Transverse colon (tissue), 4 donors: ENCODE measurements at regions not wholly inside any gene's neighbourhood (a gene's known extent, or its start where the extent isn't known, plus 50 kb on each side); places are given as distances from the start of the nearest gene placed in this dataset.

ENCODE experiments used
- DNase-seq: peaks from one replicate; pipeline ENCODE4 v3.0.0-alpha.2; 2019
- H3K27ac ChIP-seq, 4 donors: fragments of 200-600 bp; sonication (generic); 2 replicates each; pipeline ENCODE4 v1.5.1; 2016 to 2018; ENCODE audit warnings: inconsistent platforms in 4 of 4
- H3K27me3 ChIP-seq: fragments of 200-600 bp; sonication (generic); 2 replicates; pipeline ENCODE4 v1.5.1; 2017; ENCODE audit warnings: inconsistent platforms
- H3K36me3 ChIP-seq, 4 donors: fragments of 200-600 bp; sonication (generic); 2 replicates each; pipeline ENCODE4 v1.5.1; 2017 to 2019; ENCODE audit warnings: inconsistent platforms in 4 of 4
- H3K4me1 ChIP-seq, 4 donors: fragments of 200-600 bp; sonication (generic); 2 replicates each; pipeline ENCODE4 v1.5.1; 2017 to 2020; ENCODE audit warnings: inconsistent platforms in 4 of 4
- H3K4me3 ChIP-seq, 4 donors: fragments of 200-600 bp; sonication (generic); 1 replicate in 1 of 4; 2 replicates in 3 of 4; pipeline versions ENCODE4 v1.5.1 to v1.6.1; 2017 to 2019; ENCODE audit warnings: inconsistent platforms in 4 of 4
- H3K9me3 ChIP-seq, 2 donors: fragments of 200-600 bp; sonication (generic); 2 replicates each; pipeline ENCODE4 v1.5.1; 2017 to 2019; ENCODE audit warnings: inconsistent platforms in 2 of 2
- CTCF ChIP-seq, 5 experiments: fragments of 200-600 bp in 3 of 5; fragments of 450-650 bp in 2 of 5; sonication (generic) in 3 of 5; IDR thresholded peaks; 1 replicate in 2 of 5; 2 replicates in 3 of 5; pipeline ENCODE4 v1.5.1; 2016 to 2017; ENCODE audit warnings: antibody characterized with exemption in 5 of 5, inconsistent platforms in 3 of 5, mild to moderate bottlenecking in 2 of 5, moderate library complexity in 1 of 5
- EP300 ChIP-seq: sonication (generic); formaldehyde crosslinking; IDR thresholded peaks from one replicate; pipeline ENCODE4 v1.6.1; 2017; ENCODE audit warnings: antibody characterized with exemption, low read depth
- POLR2A ChIP-seq: fragments of 450-650 bp; IDR thresholded peaks from one replicate; pipeline ENCODE4 v1.6.1; 2016; ENCODE audit warnings: antibody characterized with exemption, mild to moderate bottlenecking, moderate library complexity
- POLR2AphosphoS5 ChIP-seq, 3 donors: sonication (generic); formaldehyde crosslinking; IDR thresholded peaks; one replicate each; pipeline ENCODE4 v1.6.1; 2016; ENCODE audit warnings: antibody characterized with exemption in 3 of 3
- WGBS, 2 donors: methylation state at CpG; one replicate each; pipeline ENCODE4 v1.1.5; 2018; ENCODE audit warnings: low coverage in 1 of 2; 5-methylcytosine and 5-hydroxymethylcytosine counted together
- in situ Hi-C, 4 donors: fragments of 200-750 bp; cut with MboI; loops; one replicate each; pipeline versions ENCODE4 v1.15.0 to v1.15.1; 2017; ENCODE audit warnings: low sequenced_read_pairs in 3 of 4, low pct_ligation_motif_present in 1 of 4, low pct_unique_long_range_greater_than_20kb in 1 of 4
- intact Hi-C: fragments of 100-400 bp; cut with DNase I; formaldehyde crosslinking; loops from one replicate; pipeline ENCODE4 v1.15.1; 2023; ENCODE audit warnings: low total_unique reads

DNA sequence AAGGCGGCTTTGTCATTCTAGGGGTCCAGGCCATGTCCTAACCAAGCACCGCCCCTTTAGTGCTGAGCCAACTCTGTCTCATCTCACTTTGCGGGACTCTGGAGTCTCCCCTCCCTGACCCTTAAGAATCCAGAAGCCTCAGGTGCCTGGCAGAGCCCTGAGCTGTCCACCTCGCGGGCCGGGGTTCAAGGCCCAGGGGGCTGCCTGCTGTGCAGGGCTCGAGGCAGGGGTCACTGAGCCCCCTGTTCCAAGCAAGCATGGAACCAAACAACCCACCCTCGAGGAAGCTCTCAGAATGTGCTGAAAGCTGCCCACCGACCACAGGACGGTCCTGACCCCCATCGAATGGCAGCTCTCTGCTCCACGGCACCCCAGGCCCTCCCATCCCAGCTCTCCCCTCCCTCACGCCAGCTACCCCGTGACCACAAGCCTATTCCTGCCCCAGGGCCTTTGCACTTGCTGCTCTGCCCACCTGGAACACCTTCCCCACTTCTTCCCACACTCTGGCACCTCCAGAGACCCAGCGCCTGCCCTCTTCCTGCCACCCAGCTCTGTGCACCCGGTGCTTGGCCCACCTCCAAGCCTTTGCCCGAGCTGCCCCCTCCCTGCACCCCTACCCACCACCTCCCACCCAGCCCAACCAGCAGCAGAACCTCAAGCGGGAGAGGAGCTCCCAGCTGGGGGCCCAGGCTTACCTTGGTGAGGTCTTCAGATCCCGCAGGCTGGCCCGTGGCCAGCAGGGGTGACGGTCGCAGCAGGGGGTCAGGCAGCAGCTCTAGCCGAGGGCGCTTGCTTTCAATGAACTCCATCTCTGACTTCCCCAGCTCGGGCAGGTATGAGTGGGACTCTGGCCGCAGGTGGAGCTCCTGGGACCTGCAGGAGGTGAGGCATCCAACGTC lies 84.3 kb downstream of the NCOR2 start:
- Histone ChIP-seq H3K4me3 (no peak overlapping the region), H3K27me3 (no peaks in the 10 kb centered on the region), H3K9me3 (no peaks in the 10 kb centered on the region), H3K27ac (no peak overlapping the region), H3K4me1 (peaks cover 15 to 27% (median 21%) of the 10 kb centered on the region in 4 donors), H3K36me3 (peaks cover 0 to under 1% (median 0%) of the 10 kb centered on the region in 4 donors)
- WGBS, 2 donors = 80 to 88% methylated on average over 1 to 21 of the region's 27 CpGs
- no peak for TF ChIP-seq CTCF (IDR thresholded peaks at IDR 0.05)
- no peak for TF ChIP-seq POLR2A
- no peak for TF ChIP-seq POLR2AphosphoS5 (IDR thresholded peaks at IDR 0.05)
- no peak for TF ChIP-seq EP300
- intact Hi-C loops = no loop called here
- no peak for DNase-seq
- in situ Hi-C loops = no loop called here

DNA sequence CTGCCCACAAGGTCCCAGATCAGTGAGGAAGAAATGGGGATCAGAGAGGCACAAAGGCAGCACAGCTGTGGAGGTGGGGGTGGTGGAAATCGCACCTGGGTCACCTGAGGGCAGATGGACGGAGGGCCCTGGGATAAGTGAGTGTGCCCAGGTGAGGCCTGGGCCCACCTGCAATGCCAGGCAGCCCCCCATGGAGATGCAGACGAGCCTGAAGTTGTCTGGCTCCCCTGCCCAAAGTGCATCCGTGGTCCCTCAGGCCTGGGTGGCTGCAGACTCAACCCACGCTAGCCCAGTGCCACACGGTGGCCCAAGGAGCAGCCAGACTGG lies 84.9 kb downstream of the NCOR2 start:
- H3K4me3 ChIP-seq = no peak overlapping the region
- 82% methylated on average over 6 of the region's 6 CpGs; no CpG with 5 or more reads in 1 of the 2 donors for WGBS, 2 donors
- H3K36me3 ChIP-seq = peaks cover 0 to 5% (median 0%) of the 10 kb centered on the region in 4 donors
- intact Hi-C loops (no loop called here), in situ Hi-C loops (no loop called here)
- H3K4me1 ChIP-seq = peaks cover 15 to 25% (median 20%) of the 10 kb centered on the region in 4 donors
- peak overlapping the region in 1 of 4 donors; percentile 68 for H3K27ac ChIP-seq
- no peaks in the 10 kb centered on the region for H3K27me3 ChIP-seq
- no peak for DNase-seq
- TF ChIP-seq POLR2A = no peak
- TF ChIP-seq CTCF (IDR thresholded peaks at IDR 0.05) = no peak
- no peak for TF ChIP-seq POLR2AphosphoS5 (IDR thresholded peaks at IDR 0.05)
- TF ChIP-seq EP300 = no peak
- H3K9me3 ChIP-seq = no peaks in the 10 kb centered on the region

DNA sequence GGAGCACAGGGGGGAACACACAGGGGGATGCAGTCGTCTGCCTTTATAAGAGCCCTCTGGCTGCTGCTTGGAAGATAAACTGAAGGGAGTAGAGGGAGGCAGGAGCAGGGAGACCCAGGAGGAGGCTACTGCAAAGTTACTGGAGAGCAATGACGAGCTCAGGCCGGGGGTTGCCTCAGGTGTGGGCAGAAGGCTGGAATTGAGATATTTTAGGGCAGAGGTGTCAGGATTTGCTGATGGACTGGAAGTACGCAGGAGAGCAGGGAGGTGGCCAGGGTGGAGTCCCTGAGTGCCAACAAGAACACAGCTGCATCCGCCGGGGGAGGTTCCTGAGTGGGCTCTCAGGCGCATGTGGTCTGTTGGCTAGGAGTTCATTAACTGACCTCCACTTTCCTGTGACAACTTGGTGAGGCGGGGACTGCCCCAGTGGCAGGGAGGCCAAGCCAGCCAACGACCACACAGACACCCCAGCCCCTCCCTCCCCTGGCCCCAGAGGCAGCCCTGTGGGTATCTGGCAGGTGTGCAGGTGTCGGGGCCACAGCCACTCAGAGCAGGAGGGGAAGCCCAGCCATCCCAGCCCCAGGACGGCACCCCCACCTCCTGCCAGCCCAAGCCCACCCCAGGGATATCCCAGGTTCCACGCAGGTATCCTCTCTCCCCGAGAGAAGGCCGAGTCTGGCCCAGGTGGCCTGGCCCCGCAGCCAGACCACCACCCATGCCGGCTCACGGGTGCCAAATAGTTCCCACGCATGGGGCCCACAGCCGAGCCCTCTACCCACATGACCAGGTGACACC lies 85.4 kb downstream of the NCOR2 start:
- intact Hi-C loops = no loop called here
- Histone ChIP-seq H3K4me3 (no peak overlapping the region), H3K9me3 (no peaks in the 10 kb centered on the region), H3K27me3 (no peaks in the 10 kb centered on the region), H3K4me1 (peaks cover 15 to 25% (median 17%) of the 10 kb centered on the region in 4 donors), H3K27ac (peak overlapping the region in 2 of 4 donors; percentile 68), H3K36me3 (peaks cover 0 to 5% (median 0%) of the 10 kb centered on the region in 4 donors)
- TF ChIP-seq POLR2A = no peak
- no peak for TF ChIP-seq POLR2AphosphoS5 (IDR thresholded peaks at IDR 0.05)
- no peak for TF ChIP-seq CTCF (IDR thresholded peaks at IDR 0.05)
- TF ChIP-seq EP300 = no peak
- peak; percentile 49 for DNase-seq
- WGBS, 2 donors = 87 to 100% methylated on average over 3 to 13 of the region's 19 CpGs
- in situ Hi-C loops = no loop called here

- no peak for DNase-seq
- peak overlapping the region; percentile 1 to 68 (median 67) for H3K27ac ChIP-seq
- 84 to 93% methylated on average over 3 to 17 of the region's 17 CpGs for WGBS, 2 donors
- H3K4me1 ChIP-seq = peaks cover 15 to 25% (median 17%) of the 10 kb centered on the region in 4 donors
- no peak overlapping the region for H3K4me3 ChIP-seq
- peaks cover 0 to 5% (median under 1%) of the 10 kb centered on the region in 4 donors for H3K36me3 ChIP-seq
- H3K27me3 ChIP-seq = no peaks in the 10 kb centered on the region
- TF ChIP-seq CTCF (IDR thresholded peaks at IDR 0.05) (no peak), POLR2A (no peak), EP300 (no peak), POLR2AphosphoS5 (IDR thresholded peaks at IDR 0.05) (no peak)
- in situ Hi-C loops = no loop called here
- no peaks in the 10 kb centered on the region for H3K9me3 ChIP-seq
- intact Hi-C loops = no loop called here
Observed at GRCh38 chr12:124481257-124481750, 86.1 kb downstream of the NCOR2 start.
